ENCODE measurements at regions not wholly inside any gene's neighbourhood (a gene's known extent, or its start where the extent isn't known, plus 50 kb on each side); places are given as distances from the start of the nearest gene placed in this dataset.
"Not testable (repeated sequence)": the region's sequence is repeated elsewhere in the genome, so short reads cannot be mapped to it uniquely, and the experiment has no call there.

DNA sequence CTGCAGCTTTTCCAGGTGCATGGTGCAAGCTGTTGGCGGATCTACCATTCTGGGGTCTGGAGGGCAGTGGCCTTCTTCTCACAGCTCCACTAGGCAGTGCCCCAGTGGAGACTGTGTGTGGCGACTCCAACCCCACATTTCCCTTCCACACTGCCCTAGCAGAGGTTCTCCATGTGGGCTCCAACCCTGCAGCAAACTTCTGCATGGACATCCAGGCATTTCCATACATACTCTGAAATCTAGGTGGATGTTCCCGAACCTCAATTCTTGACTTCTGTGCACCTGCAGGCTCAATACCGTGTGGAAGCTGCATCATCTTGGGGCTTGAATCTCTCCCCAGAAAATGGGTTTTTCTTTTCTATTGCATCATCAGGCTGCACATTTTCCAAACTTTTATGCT, 160.2 kb upstream of the DYRK2 start:
- TF ChIP-seq, protein P1, sequence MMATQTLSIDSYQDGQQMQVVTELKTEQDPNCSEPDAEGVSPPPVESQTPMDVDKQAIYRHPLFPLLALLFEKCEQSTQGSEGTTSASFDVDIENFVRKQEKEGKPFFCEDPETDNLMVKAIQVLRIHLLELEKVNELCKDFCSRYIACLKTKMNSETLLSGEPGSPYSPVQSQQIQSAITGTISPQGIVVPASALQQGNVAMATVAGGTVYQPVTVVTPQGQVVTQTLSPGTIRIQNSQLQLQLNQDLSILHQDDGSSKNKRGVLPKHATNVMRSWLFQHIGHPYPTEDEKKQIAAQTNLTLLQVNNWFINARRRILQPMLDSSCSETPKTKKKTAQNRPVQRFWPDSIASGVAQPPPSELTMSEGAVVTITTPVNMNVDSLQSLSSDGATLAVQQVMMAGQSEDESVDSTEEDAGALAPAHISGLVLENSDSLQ (IDR thresholded peaks at IDR 0.05) = not testable (repeated sequence)
- not testable (repeated sequence) for TF ChIP-seq ASH2L (IDR thresholded peaks at IDR 0.05; ENCODE audit: borderline replicate concordance, low read depth); MXI1 (IDR thresholded peaks at IDR 0.05; ENCODE audit: low read depth, low read length); JUNB (IDR thresholded peaks at IDR 0.05)

Measured in GM12878 (cell line).